ENCODE measurements at regions not wholly inside any gene's neighbourhood (a gene's known extent, or its start where the extent isn't known, plus 50 kb on each side); places are given as distances from the start of the nearest gene placed in this dataset.

DNA sequence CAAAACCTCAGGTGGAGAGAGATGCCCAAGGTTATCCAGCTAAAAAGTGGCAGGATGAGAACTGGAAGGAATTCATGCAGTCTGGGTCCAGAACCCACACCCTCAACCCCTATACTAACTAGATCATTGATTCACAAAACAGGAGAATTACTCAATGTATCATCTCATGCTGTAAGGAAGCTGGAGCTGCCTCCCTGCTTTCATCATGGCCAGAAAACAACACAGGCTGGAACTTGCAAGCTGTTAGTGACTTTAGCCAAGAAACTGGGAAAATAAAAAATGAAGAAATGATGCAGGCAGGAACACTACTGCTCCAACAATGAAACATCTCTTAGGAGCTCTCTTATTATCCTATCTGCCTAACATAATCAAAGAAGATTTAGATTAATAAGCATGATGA is 619.8 kb upstream of the CELF2 start:
- TF ChIP-seq CTCF (conservative IDR thresholded peaks at IDR 0.05) (no peak), EZH2 (IDR thresholded peaks at IDR 0.05; ENCODE audit: low read depth) (no peak)
